HG03460 (cell line): ENCODE measurements at regions not wholly inside any gene's neighbourhood (a gene's known extent, or its start where the extent isn't known, plus 50 kb on each side); places are given as distances from the start of the nearest gene placed in this dataset.

Source experiments
- ATAC-seq: cut with Tn5 transposase; IDR thresholded peaks from one replicate; pipeline ENCODE4 v1.9.1; 2021; ENCODE audit not compliant: unreplicated experiment

- ATAC-seq, result no peak
Measured at GRCh38 chr4:32189130-32189529, 1469.0 kb downstream of the PCDH7 start.

- no peak for ATAC-seq
Measured at GRCh38 chr4:32189788-32190187, 1469.6 kb downstream of the PCDH7 start.

GRCh38 chr4:32191961-32192360 lies 1471.8 kb downstream of the PCDH7 start:
- ATAC-seq, result no peak

GRCh38 chr4:32192363-32192762 lies 1472.2 kb downstream of the PCDH7 start:
- ATAC-seq, result no peak

GRCh38 chr4:32192991-32193390 lies 1472.8 kb downstream of the PCDH7 start:
- ATAC-seq, result no peak

GRCh38 chr4:32196950-32197688 lies 1477.0 kb downstream of the PCDH7 start:
- no peak for ATAC-seq

- no peak for ATAC-seq
Measured at GRCh38 chr4:32199639-32200038, 1479.5 kb downstream of the PCDH7 start.

- no peak for ATAC-seq
Measured at GRCh38 chr4:32203340-32203739, 1483.2 kb downstream of the PCDH7 start.

- ATAC-seq, result no peak
Measured at GRCh38 chr4:32206756-32207155, 1486.6 kb downstream of the PCDH7 start.

- ATAC-seq, result no peak
Measured at GRCh38 chr4:32207456-32207855, 1487.3 kb downstream of the PCDH7 start.

- no peak for ATAC-seq
Measured at GRCh38 chr4:32215277-32215676, 1495.1 kb downstream of the PCDH7 start.

- ATAC-seq, result no peak
Measured at GRCh38 chr4:32216502-32216901, 1496.3 kb downstream of the PCDH7 start.

GRCh38 chr4:32219306-32220075 lies 1499.3 kb downstream of the PCDH7 start:
- ATAC-seq, result no peak

- ATAC-seq, result no peak
Measured at GRCh38 chr4:32226204-32226603, 1506.0 kb downstream of the PCDH7 start.

GRCh38 chr4:32226733-32227132 lies 1506.6 kb downstream of the PCDH7 start:
- ATAC-seq, result no peak

- ATAC-seq, result no peak
Measured at GRCh38 chr4:32243926-32244325, 1523.8 kb downstream of the PCDH7 start.

- ATAC-seq, result no peak
Measured at GRCh38 chr4:32249040-32249439, 1528.9 kb downstream of the PCDH7 start.

GRCh38 chr4:32251126-32251525 lies 1531.0 kb downstream of the PCDH7 start:
- no peak for ATAC-seq

- ATAC-seq, result no peak
Measured at GRCh38 chr4:32251926-32252325, 1531.8 kb downstream of the PCDH7 start.

GRCh38 chr4:32254216-32254615 lies 1534.0 kb downstream of the PCDH7 start:
- ATAC-seq, result no peak

GRCh38 chr4:32258986-32259385 lies 1538.8 kb downstream of the PCDH7 start:
- no peak for ATAC-seq

GRCh38 chr4:32261196-32261595 lies 1541.0 kb downstream of the PCDH7 start:
- ATAC-seq, result no peak
